NCI-H2081 treated with DMSO at 0.1 percent for 48 hours (cell line): ENCODE measurements at regions not wholly inside any gene's neighbourhood (a gene's known extent, or its start where the extent isn't known, plus 50 kb on each side); places are given as distances from the start of the nearest gene placed in this dataset.
"Not testable (repeated sequence)": the region's sequence is repeated elsewhere in the genome, so short reads cannot be mapped to it uniquely, and the experiment has no call there.

Experiments used
- DNase-seq: peaks from one replicate; lab custom pipeline; 2025; lab: John Stamatoyannopoulos, UW

GRCh38 chr4:116665716-116666115 lies 419.7 kb downstream of the TRAM1L1 start:
- DNase-seq: no peak

- DNase-seq: no peak
Measured at GRCh38 chr4:116664198-116664597, 421.2 kb downstream of the TRAM1L1 start.

GRCh38 chr4:116639070-116639577 lies 446.3 kb downstream of the TRAM1L1 start:
- no peak for DNase-seq

GRCh38 chr4:116638592-116638991 lies 446.8 kb downstream of the TRAM1L1 start:
- DNase-seq: no peak

- DNase-seq: no peak
Measured at GRCh38 chr4:116636917-116637316, 448.5 kb downstream of the TRAM1L1 start.

- DNase-seq: no peak
Measured at GRCh38 chr4:116632269-116632668, 453.1 kb downstream of the TRAM1L1 start.

GRCh38 chr4:116628598-116628997 lies 456.8 kb downstream of the TRAM1L1 start:
- DNase-seq: no peak

- no peak for DNase-seq
Measured at GRCh38 chr4:116627545-116627944, 457.8 kb downstream of the TRAM1L1 start.

- not testable (repeated sequence) for DNase-seq
Measured at GRCh38 chr4:116619508-116619907, 465.9 kb downstream of the TRAM1L1 start.

- no peak for DNase-seq
Measured at GRCh38 chr4:116618638-116619037, 466.7 kb downstream of the TRAM1L1 start.

GRCh38 chr4:116603096-116603495 lies 482.3 kb downstream of the TRAM1L1 start:
- DNase-seq: no peak

GRCh38 chr4:116599859-116600258 lies 485.5 kb downstream of the TRAM1L1 start:
- DNase-seq: no peak

- no peak for DNase-seq
Measured at GRCh38 chr4:116598980-116599789, 486.2 kb downstream of the TRAM1L1 start.

GRCh38 chr4:116598155-116598979 lies 487.0 kb downstream of the TRAM1L1 start:
- no peak for DNase-seq

- DNase-seq: no peak
Measured at GRCh38 chr4:116590648-116591047, 494.7 kb downstream of the TRAM1L1 start.

- DNase-seq: no peak
Measured at GRCh38 chr4:116588783-116589182, 496.6 kb downstream of the TRAM1L1 start.

GRCh38 chr4:116585246-116585645 lies 500.1 kb downstream of the TRAM1L1 start:
- no peak for DNase-seq

- DNase-seq: no peak
Measured at GRCh38 chr4:116577321-116577720, 508.1 kb downstream of the TRAM1L1 start.

- DNase-seq: no peak
Measured at GRCh38 chr4:116573540-116573939, 511.8 kb downstream of the TRAM1L1 start.

- no peak for DNase-seq
Measured at GRCh38 chr4:116561768-116562167, 523.6 kb downstream of the TRAM1L1 start.

- no peak for DNase-seq
Measured at GRCh38 chr4:116551806-116552205, 533.6 kb downstream of the TRAM1L1 start.

GRCh38 chr4:116547632-116548031 lies 537.7 kb downstream of the TRAM1L1 start:
- DNase-seq: no peak

- no peak for DNase-seq
Measured at GRCh38 chr4:116546759-116547158, 538.6 kb downstream of the TRAM1L1 start.
